Activated CD4-positive, CD25-positive, alpha-beta regulatory T cell treated with anti-CD3 and anti-CD28 coated beads, Interleukin-2, amount 50 U/mL, for 24 hours (primary cell): ENCODE measurements at regions not wholly inside any gene's neighbourhood (a gene's known extent, or its start where the extent isn't known, plus 50 kb on each side); places are given as distances from the start of the nearest gene placed in this dataset.
"Not testable (repeated sequence)": the region's sequence is repeated elsewhere in the genome, so short reads cannot be mapped to it uniquely, and the experiment has no call there.

Experiments used
- ATAC-seq, 2 donors: fragments of 150-1000 bp; cut with Tn5 transposase; one replicate each; pipeline ENCODE4 v1.10.0; 2021; ENCODE audit warnings: mild to moderate bottlenecking in 1 of 2, moderate library complexity in 1 of 2

DNA sequence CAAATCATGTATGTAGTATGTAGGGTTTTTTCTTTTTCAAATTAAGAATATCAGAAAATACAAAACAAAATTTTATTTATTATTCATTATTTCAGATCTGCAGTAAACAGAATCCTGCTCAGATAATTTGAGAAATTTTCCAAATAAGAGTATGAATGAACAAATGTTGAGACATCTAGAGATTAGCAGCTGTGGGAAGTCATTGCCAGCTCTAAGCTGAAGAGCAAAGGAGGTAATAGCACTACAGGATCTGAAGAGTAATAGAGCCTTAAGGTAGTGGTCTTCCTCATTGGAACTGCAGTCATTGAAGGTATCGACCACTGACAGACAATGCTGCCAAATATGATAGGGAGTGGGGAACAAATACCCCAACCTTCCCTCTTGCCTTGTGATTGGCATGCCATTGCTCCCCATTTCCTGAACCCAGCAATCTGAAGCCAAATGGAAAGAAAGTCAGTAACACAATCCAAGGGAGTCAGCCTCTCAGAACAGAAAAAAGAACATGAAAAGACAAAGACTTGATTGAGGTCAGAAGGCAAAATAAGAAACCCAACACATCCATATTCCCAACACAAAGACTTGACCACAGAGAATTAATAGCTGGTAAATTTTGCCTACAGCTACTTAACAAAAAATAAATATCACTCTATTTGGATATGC is 963.4 kb upstream of the ADAMTS5 start:
- not testable (repeated sequence) for ATAC-seq

- not testable (repeated sequence) for ATAC-seq
These were observed 962.3 kb upstream of the ADAMTS5 start for GRCh38 chr21:27929179-27929578.

DNA sequence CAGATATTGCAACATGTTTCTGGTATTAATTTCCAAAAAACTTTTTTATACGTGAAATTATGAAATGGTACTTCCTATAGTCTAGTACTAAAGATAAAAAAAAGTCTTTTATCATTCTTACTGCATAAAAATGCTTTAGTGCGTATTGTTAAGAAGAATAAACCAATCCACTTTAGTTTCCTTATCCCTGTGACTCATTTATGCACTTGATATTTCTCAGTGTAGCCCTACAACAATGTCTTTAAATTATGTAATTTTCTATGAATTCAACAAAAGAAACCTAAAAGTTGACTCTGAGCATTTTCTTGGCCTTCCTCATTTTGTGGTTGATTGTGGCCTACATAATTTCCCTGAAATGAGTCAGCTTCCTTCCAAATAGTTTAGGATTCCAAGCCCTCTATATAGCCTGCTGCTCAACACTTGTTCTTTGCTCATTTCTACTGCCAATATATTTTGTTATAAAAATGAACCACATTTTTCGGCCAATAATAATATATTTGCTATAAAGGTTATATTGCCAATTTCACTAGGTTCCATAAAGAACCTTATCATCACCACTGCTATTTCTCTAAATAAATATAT is 961.7 kb upstream of the ADAMTS5 start:
- not testable (repeated sequence) for ATAC-seq

- ATAC-seq = not testable (repeated sequence)
These were observed 954.5 kb upstream of the ADAMTS5 start for GRCh38 chr21:27921421-27921820.

DNA sequence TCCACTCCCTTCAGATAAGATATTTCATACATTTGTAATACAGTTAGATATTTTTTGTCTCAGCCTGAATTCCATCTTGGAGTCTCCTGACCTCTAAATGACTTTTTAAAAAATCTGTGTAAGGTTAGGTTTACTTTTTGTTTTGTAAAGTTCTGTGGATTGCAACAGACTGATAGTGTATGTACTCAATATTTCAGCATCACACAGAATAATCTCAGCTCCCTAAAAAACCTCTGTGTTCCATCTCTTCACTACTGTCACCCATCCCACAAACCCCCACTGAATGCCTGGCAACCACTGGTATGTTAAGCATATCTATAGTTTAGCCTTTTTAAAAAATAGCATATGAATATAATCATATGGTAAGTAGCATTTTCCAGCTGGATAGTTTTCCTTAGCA is 951.1 kb upstream of the ADAMTS5 start:
- ATAC-seq = not testable (repeated sequence)

GRCh38 chr21:27916326-27916725 is 949.4 kb upstream of the ADAMTS5 start:
- not testable (repeated sequence) for ATAC-seq

DNA sequence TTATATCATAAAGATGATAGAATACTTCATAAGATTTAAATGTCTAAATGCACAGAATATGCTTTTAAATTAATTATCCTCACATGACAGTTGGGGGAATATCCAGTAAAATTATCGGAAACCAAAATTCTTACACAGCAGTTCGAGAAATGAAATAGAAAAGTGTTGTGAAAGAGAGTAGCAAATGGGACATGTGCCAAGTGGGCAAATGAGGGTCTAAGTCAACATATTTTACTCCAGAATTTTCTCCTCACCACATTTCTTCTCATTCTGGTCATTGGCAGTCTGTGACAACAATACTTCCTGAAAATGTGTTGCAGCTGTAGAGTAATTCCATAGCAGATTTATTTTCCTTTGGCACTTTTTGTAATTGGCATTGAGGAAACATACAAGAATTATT is 945.2 kb upstream of the ADAMTS5 start:
- not testable (repeated sequence) for ATAC-seq

- not testable (repeated sequence) for ATAC-seq
These were observed 942.6 kb upstream of the ADAMTS5 start for GRCh38 chr21:27909487-27909886.

GRCh38 chr21:27908816-27909215 is 941.9 kb upstream of the ADAMTS5 start:
- not testable (repeated sequence) for ATAC-seq

GRCh38 chr21:27902904-27903303 is 936.0 kb upstream of the ADAMTS5 start:
- ATAC-seq = not testable (repeated sequence)

GRCh38 chr21:27893619-27894018 is 926.7 kb upstream of the ADAMTS5 start:
- ATAC-seq = not testable (repeated sequence)

DNA sequence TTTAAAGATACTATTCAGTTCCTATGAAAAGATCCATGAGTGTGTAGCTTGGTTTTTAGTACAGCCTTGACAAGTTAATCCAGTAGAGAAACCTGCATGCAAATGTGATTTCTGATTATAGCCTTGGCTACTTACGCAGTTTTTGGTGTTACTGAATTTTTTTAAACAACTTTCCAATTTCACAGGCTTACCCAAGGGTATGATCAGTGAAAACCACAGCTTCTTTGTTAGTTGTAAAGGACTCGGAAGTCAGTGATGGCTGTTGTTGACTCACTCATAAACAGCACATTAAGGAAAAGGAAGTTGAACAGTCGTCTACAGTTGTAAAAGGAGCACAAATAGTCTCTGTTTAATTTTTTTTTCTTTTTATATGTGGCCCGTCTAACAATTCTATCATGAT is 924.6 kb upstream of the ADAMTS5 start:
- ATAC-seq = not testable (repeated sequence)

DNA sequence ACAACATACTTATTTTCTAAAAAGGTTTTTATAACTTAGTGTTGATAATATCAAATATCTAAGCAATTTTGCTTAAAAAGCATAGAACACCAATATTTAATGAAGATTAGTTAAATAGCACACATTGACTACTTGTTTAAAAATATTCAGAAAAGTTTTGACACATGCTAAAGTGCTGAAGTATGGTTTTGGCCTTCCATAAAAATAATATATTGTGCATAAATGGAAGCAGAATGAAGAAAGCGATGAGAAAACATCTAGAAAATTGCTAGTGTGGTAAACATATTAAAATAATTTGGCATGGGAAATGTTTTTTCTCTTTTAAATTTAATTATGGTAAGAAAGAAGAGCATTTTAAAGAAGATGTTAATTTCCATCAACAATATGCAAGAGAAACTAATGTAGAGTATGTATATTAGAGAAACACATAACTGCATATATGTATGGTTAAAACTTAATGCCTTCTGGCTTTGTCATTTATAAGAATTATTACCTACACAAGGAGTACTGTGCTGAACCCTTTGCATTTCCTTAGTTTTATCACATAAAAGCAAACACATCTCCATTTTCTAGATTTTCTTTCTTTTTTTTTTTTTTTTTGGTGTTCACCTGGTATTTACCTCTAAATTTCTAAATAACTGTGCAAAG is 921.0 kb upstream of the ADAMTS5 start:
- ATAC-seq = not testable (repeated sequence)

DNA sequence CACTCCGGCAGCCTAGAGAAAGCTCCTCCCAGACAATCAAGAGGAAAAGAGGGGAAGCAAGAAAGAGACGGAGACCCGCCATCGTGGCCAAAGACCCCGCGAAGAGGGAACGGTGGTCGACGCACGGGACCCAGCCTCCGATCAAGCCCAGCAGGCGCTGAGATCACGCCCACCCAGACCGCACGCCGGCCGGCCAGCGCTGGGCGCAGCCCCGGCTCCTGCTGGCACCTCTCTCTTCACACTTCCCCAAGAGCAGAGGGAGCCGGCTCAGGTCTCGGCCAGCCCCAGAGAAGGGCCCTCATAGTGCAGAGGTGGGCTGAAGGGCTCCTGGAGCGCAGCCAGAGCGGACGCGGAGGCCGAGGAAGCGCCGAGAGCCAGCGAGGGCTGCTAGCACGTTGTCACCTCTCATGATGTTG is 918.4 kb upstream of the ADAMTS5 start:
- no peak for ATAC-seq

GRCh38 chr21:27881331-27881730 is 914.4 kb upstream of the ADAMTS5 start:
- not testable (repeated sequence) for ATAC-seq

DNA sequence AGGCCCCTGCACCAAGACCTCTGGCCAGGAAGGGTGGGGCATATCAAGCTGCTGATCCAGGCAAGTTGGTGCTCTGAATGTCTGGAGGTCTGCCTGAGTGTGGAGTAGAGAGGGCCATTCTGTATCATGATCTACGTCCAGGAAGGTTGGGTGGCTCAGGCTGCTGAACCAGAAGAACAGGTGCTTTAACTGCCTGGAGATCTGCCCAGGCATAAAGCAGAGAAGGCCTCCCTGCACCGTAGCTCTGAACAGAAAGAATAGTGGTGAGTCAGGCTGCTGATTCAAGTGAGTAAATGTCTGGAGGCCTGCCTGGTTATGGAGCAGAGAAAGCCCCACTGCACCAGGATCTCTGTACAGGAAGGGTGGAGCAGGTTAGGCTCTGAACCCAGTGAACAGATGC is 905.5 kb upstream of the ADAMTS5 start:
- ATAC-seq = not testable (repeated sequence)

DNA sequence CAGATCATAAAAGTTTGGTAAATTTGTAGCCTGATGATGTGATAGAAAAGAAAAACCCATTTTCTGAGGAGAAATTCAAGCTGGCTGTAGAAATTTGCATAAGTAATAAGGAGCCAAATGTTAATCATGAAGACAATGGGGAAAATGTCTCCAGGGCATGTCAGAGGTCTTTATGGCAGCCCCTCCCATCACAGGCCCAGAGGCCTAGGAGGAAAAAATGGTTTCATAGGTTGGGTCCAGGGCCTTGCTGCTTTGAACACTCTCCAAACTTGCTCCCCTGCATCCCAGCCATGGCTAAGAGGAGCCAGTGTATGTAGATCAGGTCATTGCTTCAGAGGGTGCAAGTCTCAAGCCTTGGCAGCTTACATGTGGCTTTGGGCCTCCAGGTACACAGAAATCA is 903.9 kb upstream of the ADAMTS5 start:
- ATAC-seq = not testable (repeated sequence)

DNA sequence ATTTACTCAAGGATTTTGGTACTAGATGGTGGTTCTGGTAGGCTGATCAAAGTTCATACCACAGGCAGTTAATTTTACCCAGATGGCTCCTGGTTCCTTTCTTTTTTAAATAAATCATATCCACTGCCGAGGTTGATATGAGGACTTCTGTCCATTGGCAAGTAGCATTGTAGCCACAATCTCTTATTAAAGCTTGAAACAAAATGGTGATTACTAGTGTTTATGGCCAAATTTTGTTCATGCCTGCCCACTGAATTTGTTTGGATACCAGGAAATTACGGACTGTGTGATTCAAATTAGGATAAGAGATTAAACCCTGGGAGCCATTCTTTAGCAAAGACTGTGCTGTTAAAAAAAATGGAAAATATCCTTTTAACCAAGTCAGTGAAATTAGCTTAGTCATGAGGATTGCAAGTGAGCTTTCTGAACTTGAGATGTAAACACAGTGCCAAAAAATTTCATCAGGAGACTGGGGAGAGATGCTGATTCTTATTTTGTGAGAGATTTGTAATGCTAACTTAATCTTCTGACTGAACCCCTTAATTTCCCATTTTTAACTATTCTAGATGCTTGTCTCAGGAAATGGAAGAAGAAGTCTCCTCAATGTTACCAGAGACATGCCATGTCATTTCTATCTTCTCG is 893.5 kb upstream of the ADAMTS5 start:
- ATAC-seq = not testable (repeated sequence)

DNA sequence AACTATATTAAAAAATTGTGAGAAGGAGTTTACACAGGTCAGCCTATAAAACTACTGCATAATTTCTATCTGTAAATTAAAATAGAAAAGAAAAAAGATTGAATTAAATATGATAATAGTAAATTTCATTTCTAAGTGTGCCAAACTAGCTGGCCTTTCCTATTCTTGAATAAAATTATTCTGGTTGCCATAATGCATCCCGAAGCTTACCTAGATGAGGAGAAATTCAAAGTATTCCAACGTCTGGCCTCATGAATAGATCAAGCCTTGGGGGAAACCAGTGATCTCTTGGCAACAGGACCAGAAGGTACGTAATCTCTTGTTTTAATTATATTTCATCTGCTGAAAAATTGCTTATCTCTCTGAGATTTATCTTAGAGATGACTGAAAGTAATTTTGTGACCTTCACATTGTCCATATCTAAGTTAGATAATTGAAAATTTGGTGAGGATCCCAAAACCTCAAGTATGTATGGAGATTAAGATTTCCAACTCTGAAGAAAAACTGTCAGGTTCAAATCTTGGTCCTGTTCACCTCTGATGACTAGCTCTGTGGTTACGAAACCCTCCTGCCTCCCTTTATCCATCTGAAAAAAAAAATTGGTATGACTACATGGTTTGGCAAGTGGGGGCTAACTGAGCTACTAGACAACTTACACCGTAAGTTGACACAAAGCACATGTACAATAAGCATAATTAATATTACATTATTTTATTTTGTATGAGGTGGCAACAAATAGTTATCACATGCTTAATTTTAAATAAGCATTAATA is 891.4 kb upstream of the ADAMTS5 start:
- ATAC-seq = not testable (repeated sequence)

DNA sequence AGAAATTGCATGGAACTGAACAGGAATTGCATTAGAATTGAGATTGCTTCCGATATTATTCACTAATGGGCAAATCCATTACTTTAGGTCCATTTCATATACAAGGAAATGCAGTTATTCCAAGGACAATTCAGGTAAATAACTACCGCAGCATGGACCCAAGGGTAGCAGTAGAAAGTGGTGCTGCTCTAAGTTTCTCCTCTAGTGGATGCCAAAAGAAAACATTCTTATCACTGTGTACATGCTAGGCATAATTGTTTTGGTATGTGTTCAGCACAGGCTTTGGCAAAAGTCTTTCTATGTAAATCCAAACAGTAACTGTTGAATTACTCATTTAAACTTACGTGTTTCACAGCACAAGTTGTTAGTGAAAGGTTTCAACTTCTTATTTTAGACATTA is 890.1 kb upstream of the ADAMTS5 start:
- ATAC-seq = not testable (repeated sequence)

- no peak for ATAC-seq
These were observed 874.3 kb upstream of the ADAMTS5 start for GRCh38 chr21:27841084-27841672.

DNA sequence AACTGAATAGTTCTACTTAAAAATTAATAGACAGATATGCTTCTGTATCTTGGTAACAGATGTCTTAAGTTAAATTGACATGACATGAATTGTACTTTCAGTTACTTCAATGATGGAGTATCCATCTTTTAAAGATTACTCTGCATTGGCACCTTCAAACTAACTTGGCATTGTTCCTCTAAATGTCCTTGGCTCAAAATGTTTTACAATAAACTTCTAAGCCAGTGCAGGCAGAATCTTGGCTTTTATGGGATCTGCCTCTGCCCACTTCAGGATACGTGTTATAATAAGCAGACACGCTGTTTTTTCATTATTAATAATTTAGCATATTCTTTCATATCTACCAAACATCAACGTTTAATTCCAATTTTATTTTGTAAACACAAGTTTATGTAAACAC is 873.4 kb upstream of the ADAMTS5 start:
- ATAC-seq = no peak
